Stimulated activated CD4-positive, alpha-beta T cell treated with anti-CD3 and anti-CD28 coated beads, Interleukin-12 subunit alpha, Interleukin-12 subunit beta, amount 100 ng/mL, for 48 hours (primary cell): ENCODE measurements at regions not wholly inside any gene's neighbourhood (a gene's known extent, or its start where the extent isn't known, plus 50 kb on each side); places are given as distances from the start of the nearest gene placed in this dataset.

ENCODE experiments used
- DNase-seq, 3 donors: peaks; one replicate each; pipeline ENCODE4 v3.0.0-alpha.2; 2020; ENCODE audit warnings: low read depth in 2 of 3, low spot score in 1 of 3

GRCh38 chr10:6305401-6306321 lies 102.9 kb downstream of the PFKFB3 start:
- no peak for DNase-seq

- DNase-seq, result no peak
Measured at GRCh38 chr10:6306917-6307316, 104.2 kb downstream of the PFKFB3 start.

- DNase-seq, result no peak
Measured at GRCh38 chr10:6309816-6310215, 107.1 kb downstream of the PFKFB3 start.

- no peak for DNase-seq
Measured at GRCh38 chr10:6310977-6311376, 108.2 kb downstream of the PFKFB3 start.

GRCh38 chr10:6311700-6312330 lies 109.1 kb downstream of the PFKFB3 start:
- no peak for DNase-seq

- no peak for DNase-seq
Measured at GRCh38 chr10:6312636-6313035, 109.9 kb downstream of the PFKFB3 start.

- DNase-seq, result no peak
Measured at GRCh38 chr10:6313111-6313895, 110.6 kb downstream of the PFKFB3 start.

GRCh38 chr10:6314620-6315205 lies 112.0 kb downstream of the PFKFB3 start:
- no peak for DNase-seq

GRCh38 chr10:6319119-6319518 lies 116.4 kb downstream of the PFKFB3 start:
- DNase-seq, result no peak

- DNase-seq, result no peak
Measured at GRCh38 chr10:6320320-6321010, 117.7 kb downstream of the PFKFB3 start.

GRCh38 chr10:6321880-6322279 lies 119.1 kb downstream of the PFKFB3 start:
- DNase-seq, result no peak

- DNase-seq, result no peak
Measured at GRCh38 chr10:6322805-6323204, 120.1 kb downstream of the PFKFB3 start.

GRCh38 chr10:6327961-6328698 lies 125.4 kb downstream of the PFKFB3 start:
- DNase-seq, result no peak

GRCh38 chr10:6328699-6329423 lies 126.1 kb downstream of the PFKFB3 start:
- no peak for DNase-seq

GRCh38 chr10:6333086-6333485 lies 130.4 kb downstream of the PFKFB3 start:
- DNase-seq, result no peak

- DNase-seq, result no peak
Measured at GRCh38 chr10:6333973-6334372, 131.2 kb downstream of the PFKFB3 start.

- no peak for DNase-seq
Measured at GRCh38 chr10:6336016-6336415, 133.3 kb downstream of the PFKFB3 start.

GRCh38 chr10:6337382-6337781 lies 134.7 kb downstream of the PFKFB3 start:
- no peak for DNase-seq

GRCh38 chr10:6338361-6338760 lies 135.6 kb downstream of the PFKFB3 start:
- DNase-seq, result no peak
